PC-9 (cell line): ENCODE measurements at regions not wholly inside any gene's neighbourhood (a gene's known extent, or its start where the extent isn't known, plus 50 kb on each side); places are given as distances from the start of the nearest gene placed in this dataset.

Source experiments
- EZH2 ChIP-seq: fragments of 200-600 bp; sonication (generic); IDR thresholded peaks from 2 replicates; pipeline ENCODE4 v1.8.0; 2017; ENCODE audit warnings: antibody characterized with exemption, low read depth
- TF ChIP-seq, protein P1 (sequence below): fragments of 200-600 bp; sonication (generic); conservative IDR thresholded peaks from 2 replicates; pipeline ENCODE4 v1.6.1; 2017; ENCODE audit warnings: mixed run types, antibody characterized with exemption, mild to moderate bottlenecking, moderate library complexity

GRCh38 chr9:25302601-25303000 lies 375.6 kb downstream of the TUSC1 start:
- TF ChIP-seq, protein P1, sequence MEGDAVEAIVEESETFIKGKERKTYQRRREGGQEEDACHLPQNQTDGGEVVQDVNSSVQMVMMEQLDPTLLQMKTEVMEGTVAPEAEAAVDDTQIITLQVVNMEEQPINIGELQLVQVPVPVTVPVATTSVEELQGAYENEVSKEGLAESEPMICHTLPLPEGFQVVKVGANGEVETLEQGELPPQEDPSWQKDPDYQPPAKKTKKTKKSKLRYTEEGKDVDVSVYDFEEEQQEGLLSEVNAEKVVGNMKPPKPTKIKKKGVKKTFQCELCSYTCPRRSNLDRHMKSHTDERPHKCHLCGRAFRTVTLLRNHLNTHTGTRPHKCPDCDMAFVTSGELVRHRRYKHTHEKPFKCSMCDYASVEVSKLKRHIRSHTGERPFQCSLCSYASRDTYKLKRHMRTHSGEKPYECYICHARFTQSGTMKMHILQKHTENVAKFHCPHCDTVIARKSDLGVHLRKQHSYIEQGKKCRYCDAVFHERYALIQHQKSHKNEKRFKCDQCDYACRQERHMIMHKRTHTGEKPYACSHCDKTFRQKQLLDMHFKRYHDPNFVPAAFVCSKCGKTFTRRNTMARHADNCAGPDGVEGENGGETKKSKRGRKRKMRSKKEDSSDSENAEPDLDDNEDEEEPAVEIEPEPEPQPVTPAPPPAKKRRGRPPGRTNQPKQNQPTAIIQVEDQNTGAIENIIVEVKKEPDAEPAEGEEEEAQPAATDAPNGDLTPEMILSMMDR, result no peak
- no peak for TF ChIP-seq EZH2
